Transverse colon (tissue), 4 donors: ENCODE measurements at regions not wholly inside any gene's neighbourhood (a gene's known extent, or its start where the extent isn't known, plus 50 kb on each side); places are given as distances from the start of the nearest gene placed in this dataset.

Experiments
- DNase-seq: peaks from one replicate; pipeline ENCODE4 v3.0.0-alpha.2; 2019
- H3K27ac ChIP-seq, 4 donors: fragments of 200-600 bp; sonication (generic); 2 replicates each; pipeline ENCODE4 v1.5.1; 2016 to 2018; ENCODE audit warnings: inconsistent platforms in 4 of 4
- H3K27me3 ChIP-seq: fragments of 200-600 bp; sonication (generic); 2 replicates; pipeline ENCODE4 v1.5.1; 2017; ENCODE audit warnings: inconsistent platforms
- H3K36me3 ChIP-seq, 4 donors: fragments of 200-600 bp; sonication (generic); 2 replicates each; pipeline ENCODE4 v1.5.1; 2017 to 2019; ENCODE audit warnings: inconsistent platforms in 4 of 4
- H3K4me1 ChIP-seq, 4 donors: fragments of 200-600 bp; sonication (generic); 2 replicates each; pipeline ENCODE4 v1.5.1; 2017 to 2020; ENCODE audit warnings: inconsistent platforms in 4 of 4
- H3K4me3 ChIP-seq, 4 donors: fragments of 200-600 bp; sonication (generic); 1 replicate in 1 of 4; 2 replicates in 3 of 4; pipeline versions ENCODE4 v1.5.1 to v1.6.1; 2017 to 2019; ENCODE audit warnings: inconsistent platforms in 4 of 4
- H3K9me3 ChIP-seq, 2 donors: fragments of 200-600 bp; sonication (generic); 2 replicates each; pipeline ENCODE4 v1.5.1; 2017 to 2019; ENCODE audit warnings: inconsistent platforms in 2 of 2
- EP300 ChIP-seq: sonication (generic); formaldehyde crosslinking; IDR thresholded peaks from one replicate; pipeline ENCODE4 v1.6.1; 2017; ENCODE audit warnings: antibody characterized with exemption, low read depth
- POLR2A ChIP-seq: fragments of 450-650 bp; IDR thresholded peaks from one replicate; pipeline ENCODE4 v1.6.1; 2016; ENCODE audit warnings: antibody characterized with exemption, mild to moderate bottlenecking, moderate library complexity
- POLR2AphosphoS5 ChIP-seq, 3 donors: sonication (generic); formaldehyde crosslinking; IDR thresholded peaks; one replicate each; pipeline ENCODE4 v1.6.1; 2016; ENCODE audit warnings: antibody characterized with exemption in 3 of 3
- WGBS, 2 donors: methylation state at CpG; one replicate each; pipeline ENCODE4 v1.1.5; 2018; ENCODE audit warnings: low coverage in 1 of 2; 5-methylcytosine and 5-hydroxymethylcytosine counted together
- in situ Hi-C, 4 donors: fragments of 200-750 bp; cut with MboI; loops; one replicate each; pipeline versions ENCODE4 v1.15.0 to v1.15.1; 2017; ENCODE audit warnings: low sequenced_read_pairs in 3 of 4, low pct_ligation_motif_present in 1 of 4, low pct_unique_long_range_greater_than_20kb in 1 of 4
- intact Hi-C: fragments of 100-400 bp; cut with DNase I; formaldehyde crosslinking; loops from one replicate; pipeline ENCODE4 v1.15.1; 2023; ENCODE audit warnings: low total_unique reads
- TF ChIP-seq, protein P1 (sequence below), 5 experiments: fragments of 200-600 bp in 3 of 5; fragments of 450-650 bp in 2 of 5; sonication (generic) in 3 of 5; IDR thresholded peaks; 1 replicate in 2 of 5; 2 replicates in 3 of 5; pipeline ENCODE4 v1.5.1; 2016 to 2017; ENCODE audit warnings: antibody characterized with exemption in 5 of 5, inconsistent platforms in 3 of 5, mild to moderate bottlenecking in 2 of 5, moderate library complexity in 1 of 5

DNA sequence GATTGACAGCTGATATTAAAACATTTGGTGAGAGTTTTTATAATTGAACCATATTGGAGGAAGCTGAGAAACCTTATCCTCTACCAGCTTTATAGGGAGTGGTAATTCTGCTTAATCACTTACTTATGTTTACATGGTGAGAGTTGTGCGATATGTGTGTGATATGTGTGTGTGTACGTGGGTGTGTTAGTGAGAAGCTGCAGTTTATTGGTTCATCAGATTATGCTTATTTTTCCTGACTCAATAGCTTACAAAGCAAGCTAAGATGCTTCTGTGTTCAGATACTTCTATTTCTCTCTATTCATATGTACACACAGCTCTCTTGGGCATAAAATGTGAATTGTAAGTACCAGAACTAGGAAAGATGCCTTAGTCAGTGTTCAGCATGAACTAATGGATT, 343.7 kb downstream of the GRIA2 start:
- H3K9me3 ChIP-seq, result no peaks in the 10 kb centered on the region
- no peak for DNase-seq
- no peak overlapping the region for H3K4me3 ChIP-seq
- H3K4me1 ChIP-seq, result no peaks in the 10 kb centered on the region
- intact Hi-C loops (no loop called here), in situ Hi-C loops (no loop called here)
- TF ChIP-seq EP300 (no peak), POLR2A (no peak), POLR2AphosphoS5 (IDR thresholded peaks at IDR 0.05) (no peak)
- TF ChIP-seq, protein P1, sequence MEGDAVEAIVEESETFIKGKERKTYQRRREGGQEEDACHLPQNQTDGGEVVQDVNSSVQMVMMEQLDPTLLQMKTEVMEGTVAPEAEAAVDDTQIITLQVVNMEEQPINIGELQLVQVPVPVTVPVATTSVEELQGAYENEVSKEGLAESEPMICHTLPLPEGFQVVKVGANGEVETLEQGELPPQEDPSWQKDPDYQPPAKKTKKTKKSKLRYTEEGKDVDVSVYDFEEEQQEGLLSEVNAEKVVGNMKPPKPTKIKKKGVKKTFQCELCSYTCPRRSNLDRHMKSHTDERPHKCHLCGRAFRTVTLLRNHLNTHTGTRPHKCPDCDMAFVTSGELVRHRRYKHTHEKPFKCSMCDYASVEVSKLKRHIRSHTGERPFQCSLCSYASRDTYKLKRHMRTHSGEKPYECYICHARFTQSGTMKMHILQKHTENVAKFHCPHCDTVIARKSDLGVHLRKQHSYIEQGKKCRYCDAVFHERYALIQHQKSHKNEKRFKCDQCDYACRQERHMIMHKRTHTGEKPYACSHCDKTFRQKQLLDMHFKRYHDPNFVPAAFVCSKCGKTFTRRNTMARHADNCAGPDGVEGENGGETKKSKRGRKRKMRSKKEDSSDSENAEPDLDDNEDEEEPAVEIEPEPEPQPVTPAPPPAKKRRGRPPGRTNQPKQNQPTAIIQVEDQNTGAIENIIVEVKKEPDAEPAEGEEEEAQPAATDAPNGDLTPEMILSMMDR (IDR thresholded peaks at IDR 0.05), result no peak
- WGBS, 2 donors, result 48 to 57% methylated on average over 2 of the region's 2 CpGs
- H3K36me3 ChIP-seq, result no peaks in the 10 kb centered on the region
- H3K27me3 ChIP-seq, result no peaks in the 10 kb centered on the region
- H3K27ac ChIP-seq, result no peak overlapping the region

DNA sequence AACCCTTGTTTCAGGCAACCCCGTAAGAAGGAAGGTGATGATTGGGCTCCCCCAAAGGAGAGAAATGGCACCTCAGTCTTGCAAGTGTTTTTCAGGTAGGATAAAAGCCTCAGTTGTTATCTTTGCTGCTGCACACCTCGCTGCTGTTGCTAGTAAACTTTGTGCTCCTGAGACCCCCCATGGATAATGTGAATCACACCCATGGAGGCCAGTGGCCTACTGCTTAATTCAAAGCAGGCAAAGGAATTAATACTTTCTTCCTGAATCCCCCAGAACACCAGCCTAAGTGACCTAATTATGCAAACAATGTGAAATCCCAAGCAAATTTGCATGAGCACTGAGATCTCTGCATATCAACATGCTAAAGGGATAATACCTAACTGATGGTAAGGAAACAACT, 337.5 kb downstream of the GRIA2 start:
- intact Hi-C loops (no loop called here), in situ Hi-C loops (no loop called here)
- 67% methylated on average over 2 of the region's 2 CpGs; no CpG with 5 or more reads in 1 of the 2 donors for WGBS, 2 donors
- DNase-seq, result no peak
- H3K27me3 ChIP-seq, result no peaks in the 10 kb centered on the region
- no peak overlapping the region for H3K27ac ChIP-seq
- TF ChIP-seq POLR2A (no peak), POLR2AphosphoS5 (IDR thresholded peaks at IDR 0.05) (no peak), EP300 (no peak)
- TF ChIP-seq, protein P1 (IDR thresholded peaks at IDR 0.05), result no peak
- no peaks in the 10 kb centered on the region for H3K9me3 ChIP-seq
- no peaks in the 10 kb centered on the region for H3K36me3 ChIP-seq
- H3K4me1 ChIP-seq, result no peaks in the 10 kb centered on the region
- no peak overlapping the region for H3K4me3 ChIP-seq

DNA sequence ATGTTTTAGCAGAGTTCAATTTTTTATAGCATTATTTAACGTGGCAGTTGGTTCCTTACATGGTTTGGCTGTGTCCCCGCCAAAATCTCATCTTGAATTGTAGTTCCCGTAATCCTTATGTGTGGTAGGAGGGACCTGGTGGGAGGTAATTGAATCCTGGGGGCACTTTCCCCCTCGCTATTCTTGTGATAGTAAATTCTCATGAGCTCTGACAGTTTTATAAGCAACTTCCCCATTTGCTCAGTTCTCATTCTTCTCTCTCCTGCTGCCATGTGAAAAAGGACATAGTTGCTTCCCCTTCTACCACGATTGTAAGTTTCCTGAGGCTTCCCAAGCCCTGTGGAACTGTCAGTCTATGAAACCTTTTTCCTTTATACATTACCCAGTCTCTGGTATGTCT, 329.5 kb downstream of the GRIA2 start:
- no peak overlapping the region for H3K4me3 ChIP-seq
- H3K9me3 ChIP-seq, result no peaks in the 10 kb centered on the region
- H3K27me3 ChIP-seq, result no peaks in the 10 kb centered on the region
- DNase-seq, result no peak
- TF ChIP-seq EP300 (no peak), POLR2AphosphoS5 (IDR thresholded peaks at IDR 0.05) (no peak), POLR2A (no peak)
- TF ChIP-seq, protein P1 (IDR thresholded peaks at IDR 0.05), result no peak
- intact Hi-C loops, result no loop called here
- in situ Hi-C loops, result no loop called here
- H3K4me1 ChIP-seq, result no peaks in the 10 kb centered on the region
- WGBS, 2 donors, result 32 to 38% methylated on average over 4 to 5 of the region's 5 CpGs
- no peaks in the 10 kb centered on the region for H3K36me3 ChIP-seq
- no peak overlapping the region for H3K27ac ChIP-seq

DNA sequence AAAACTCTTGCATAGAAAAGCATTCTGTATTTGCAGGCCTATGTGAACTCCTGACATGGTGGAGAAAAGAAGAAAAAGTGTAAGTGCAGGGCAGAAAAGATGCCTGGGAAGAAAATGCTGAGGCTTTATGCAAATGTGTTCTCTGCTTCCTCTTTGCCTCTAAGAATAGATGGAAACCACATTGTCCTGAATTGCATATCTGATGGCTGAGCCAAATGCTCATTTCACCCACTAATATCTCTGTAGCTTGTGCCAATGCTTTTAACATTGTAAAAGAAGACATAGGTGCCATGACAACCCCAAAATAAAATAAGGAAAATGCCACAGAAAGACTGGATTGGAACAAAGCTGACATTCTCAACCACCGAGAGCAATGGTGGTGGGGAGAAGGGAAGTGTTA, 307.4 kb downstream of the GRIA2 start:
- Histone ChIP-seq H3K4me1 (no peaks in the 10 kb centered on the region), H3K36me3 (no peaks in the 10 kb centered on the region), H3K27ac (no peak overlapping the region), H3K4me3 (no peak overlapping the region), H3K9me3 (peaks cover 6 to 9% of the 10 kb centered on the region in 2 donors), H3K27me3 (no peaks in the 10 kb centered on the region)
- in situ Hi-C loops (no loop called here), intact Hi-C loops (no loop called here)
- TF ChIP-seq POLR2A (no peak), POLR2AphosphoS5 (IDR thresholded peaks at IDR 0.05) (no peak), EP300 (no peak)
- TF ChIP-seq, protein P1 (IDR thresholded peaks at IDR 0.05), result no peak
- WGBS, 2 donors, result 75% methylated on average over 1 of the region's 1 CpG; no CpG with 5 or more reads in 1 of the 2 donors
- DNase-seq, result no peak
